A673 (cell line): ENCODE measurements at regions not wholly inside any gene's neighbourhood (a gene's known extent, or its start where the extent isn't known, plus 50 kb on each side); places are given as distances from the start of the nearest gene placed in this dataset.

Source experiments
- BruUV-seq: library from RNA; stranded (reverse); fragments of 400-500 nt; replicated peaks from 2 replicates; lab custom pipeline; 2021; lab: Mats Ljungman, UMichigan
- CTCF ChIA-PET: fragments of 300-600 bp; sonication (Branson Sonifier 250); formaldehyde crosslinking; loops from one replicate; lab custom pipeline; 2022; ENCODE audit warnings: antibody characterized with exemption; lab: Charles Lee
- POLR2A ChIA-PET: fragments of 300-600 bp; sonication (Branson Sonifier 250); formaldehyde crosslinking; loops from one replicate; lab custom pipeline; 2022; ENCODE audit warnings: antibody characterized with exemption; ENCODE audit not compliant: low non-redundant PET; lab: Charles Lee
- DNase-seq: peaks from one replicate; pipeline ENCODE4 v3.0.0-alpha.2; 2015; ENCODE audit warnings: low spot score
- H3K27ac ChIP-seq: fragments of 200-600 bp; sonication (generic); 2 replicates; pipeline ENCODE4 v1.5.1; 2016; ENCODE audit warnings: mixed run types, low read depth, mild to moderate bottlenecking, mixed read lengths, antibody characterized with exemption, low read length; ENCODE audit not compliant: poor library complexity, severe bottlenecking
- H3K27me3 ChIP-seq: fragments of 200-600 bp; sonication (generic); replicated peaks from 2 replicates; pipeline ENCODE4 v1.6.1; 2017; ENCODE audit warnings: mixed run types, low read depth, mild to moderate bottlenecking, mixed read lengths, antibody characterized with exemption, low read length; ENCODE audit not compliant: insufficient read depth, poor library complexity
- H3K36me3 ChIP-seq: fragments of 200-600 bp; sonication (generic); 2 replicates; pipeline ENCODE4 v1.6.1; 2016; ENCODE audit warnings: mixed run types, mild to moderate bottlenecking, mixed read lengths, antibody characterized with exemption, low read length; ENCODE audit not compliant: insufficient read depth, poor library complexity, severe bottlenecking
- H3K4me1 ChIP-seq: fragments of 200-600 bp; sonication (generic); 2 replicates; pipeline ENCODE4 v1.6.1; 2017; ENCODE audit warnings: mixed run types, mild to moderate bottlenecking, mixed read lengths, antibody characterized with exemption, low read length; ENCODE audit not compliant: insufficient read depth, poor library complexity, severe bottlenecking
- H3K4me3 ChIP-seq: fragments of 200-600 bp; sonication (generic); 2 replicates; pipeline ENCODE4 v1.5.1; 2016; ENCODE audit warnings: low read depth, mixed run types, mild to moderate bottlenecking, mixed read lengths, low read length; ENCODE audit not compliant: poor library complexity, severe bottlenecking
- H3K9me3 ChIP-seq: fragments of 200-600 bp; sonication (generic); 2 replicates; pipeline ENCODE4 v1.6.1; 2016; ENCODE audit warnings: mixed run types, low read depth, mild to moderate bottlenecking, mixed read lengths, antibody characterized with exemption, low read length; ENCODE audit not compliant: poor library complexity, severe bottlenecking
- CTCF ChIP-seq: fragments of 300-800, 200-600 bp; sonication (generic); conservative IDR thresholded peaks from 2 replicates; pipeline ENCODE4 v1.5.1; 2017; ENCODE audit warnings: low read depth, mild to moderate bottlenecking, antibody characterized with exemption, low read length, moderate library complexity, mixed read lengths
- EZH2 ChIP-seq: fragments of 200-600 bp; sonication (generic); IDR thresholded peaks from 2 replicates; pipeline ENCODE4 v1.6.1; 2017; ENCODE audit warnings: borderline replicate concordance, low read depth, mild to moderate bottlenecking, mixed read lengths, antibody characterized with exemption, low read length; ENCODE audit not compliant: poor library complexity, severe bottlenecking
- intact Hi-C: fragments of 100-400 bp; cut with micrococcal nuclease; formaldehyde crosslinking; loops from one replicate; pipeline ENCODE4 v1.10.0; 2022; ENCODE audit not compliant: unreplicated experiment

- POLR2A ChIA-PET = no interaction called here
- no peak for TF ChIP-seq EZH2
- TF ChIP-seq CTCF = no peak
- no peak for DNase-seq
Measured at GRCh38 chr9:3080951-3081350, 237.1 kb upstream of the PUM3 start.

GRCh38 chr9:3074247-3074646 is 230.4 kb upstream of the PUM3 start:
- intact Hi-C loops = no loop called here
- Histone ChIP-seq H3K9me3 (no peaks in the 10 kb centered on the region), H3K4me3 (no peak overlapping the region), H3K36me3 (no peaks in the 10 kb centered on the region), H3K27ac (no peak overlapping the region), H3K4me1 (no peaks in the 10 kb centered on the region), H3K27me3 (no peaks in the 10 kb centered on the region)
- POLR2A ChIA-PET = no interaction called here
- CTCF ChIA-PET = no interaction called here
- TF ChIP-seq CTCF = no peak
- no peak for TF ChIP-seq EZH2
- no TSS peak for BruUV-seq
- DNase-seq = no peak

More at GRCh38 chr9:3080951-3081350, 237.1 kb upstream of the PUM3 start:
- CTCF ChIA-PET = no interaction called here
- H3K27ac ChIP-seq = no peak overlapping the region
- no peaks in the 10 kb centered on the region for H3K9me3 ChIP-seq
- no TSS peak for BruUV-seq
- no peak overlapping the region for H3K4me3 ChIP-seq
- intact Hi-C loops = no loop called here
- H3K27me3 ChIP-seq = no peaks in the 10 kb centered on the region
- no peaks in the 10 kb centered on the region for H3K4me1 ChIP-seq
- no peaks in the 10 kb centered on the region for H3K36me3 ChIP-seq

- Histone ChIP-seq H3K36me3 (no peaks in the 10 kb centered on the region), H3K27ac (no peak overlapping the region), H3K4me3 (no peak overlapping the region), H3K9me3 (no peaks in the 10 kb centered on the region), H3K27me3 (no peaks in the 10 kb centered on the region), H3K4me1 (no peaks in the 10 kb centered on the region)
- ChIA-PET CTCF (no interaction called here), POLR2A (no interaction called here)
- DNase-seq = no peak
- no TSS peak for BruUV-seq
- intact Hi-C loops = no loop called here
- TF ChIP-seq CTCF (no peak), EZH2 (no peak)
Measured at GRCh38 chr9:3066591-3066990, 222.7 kb upstream of the PUM3 start.
